Ureter (tissue), 1 donor: ENCODE measurements at regions not wholly inside any gene's neighbourhood (a gene's known extent, or its start where the extent isn't known, plus 50 kb on each side); places are given as distances from the start of the nearest gene placed in this dataset.

ENCODE experiments used
- DNase-seq: peaks from one replicate; pipeline ENCODE4 v3.0.0-alpha.2; 2020; ENCODE audit warnings: low spot score
- donor health status: DM: yes; HTN: yes; CAD: no.

- no peak for DNase-seq
Observed at GRCh38 chr12:123041042-123041531, 60.6 kb downstream of the ARL6IP4 start.

GRCh38 chr12:123040106-123040505 is 59.6 kb downstream of the ARL6IP4 start:
- no peak for DNase-seq

- no peak for DNase-seq
Observed at GRCh38 chr12:123038966-123039365, 58.5 kb downstream of the ARL6IP4 start.

- no peak for DNase-seq
Observed at GRCh38 chr12:123038486-123038885, 58.0 kb downstream of the ARL6IP4 start.

GRCh38 chr12:123037791-123038190 is 57.3 kb downstream of the ARL6IP4 start:
- no peak for DNase-seq

GRCh38 chr12:123036466-123037285 is 56.2 kb downstream of the ARL6IP4 start:
- DNase-seq: no peak

GRCh38 chr12:123035841-123036240 is 55.4 kb downstream of the ARL6IP4 start:
- DNase-seq: no peak

- DNase-seq: no peak
Observed at GRCh38 chr12:123034865-123035264, 54.4 kb downstream of the ARL6IP4 start.

GRCh38 chr12:123034022-123034541 is 53.6 kb downstream of the ARL6IP4 start:
- no peak for DNase-seq

- no peak for DNase-seq
Observed at GRCh38 chr12:123033392-123034021, 53.0 kb downstream of the ARL6IP4 start.

GRCh38 chr12:123032736-123033391 is 52.4 kb downstream of the ARL6IP4 start:
- DNase-seq: no peak
